ENCODE measurements at regions not wholly inside any gene's neighbourhood (a gene's known extent, or its start where the extent isn't known, plus 50 kb on each side); places are given as distances from the start of the nearest gene placed in this dataset.
"Not testable (repeated sequence)": the region's sequence is repeated elsewhere in the genome, so short reads cannot be mapped to it uniquely, and the experiment has no call there.

- DNase-seq = no peak
Measured at GRCh38 chr14:101634850-101635748, 73.8 kb downstream of the DIO3 start.

GRCh38 chr14:101635749-101636560 lies 74.7 kb downstream of the DIO3 start:
- no peak for DNase-seq

GRCh38 chr14:101639241-101639833 lies 78.0 kb downstream of the DIO3 start:
- no peak for DNase-seq

GRCh38 chr14:101643651-101644050 lies 82.4 kb downstream of the DIO3 start:
- DNase-seq = no peak

GRCh38 chr14:101654051-101654450 lies 92.8 kb downstream of the DIO3 start:
- no peak for DNase-seq

- no peak for DNase-seq
Measured at GRCh38 chr14:101657372-101657771, 96.1 kb downstream of the DIO3 start.

- no peak for DNase-seq
Measured at GRCh38 chr14:101665478-101666078, 95.9 kb upstream of the PPP2R5C start.

GRCh38 chr14:101666264-101666663 lies 95.2 kb upstream of the PPP2R5C start:
- no peak for DNase-seq

GRCh38 chr14:101669629-101670028 lies 91.9 kb upstream of the PPP2R5C start:
- no peak for DNase-seq

GRCh38 chr14:101673873-101674272 lies 87.6 kb upstream of the PPP2R5C start:
- DNase-seq = no peak

GRCh38 chr14:101675835-101676234 lies 85.7 kb upstream of the PPP2R5C start:
- DNase-seq = not testable (repeated sequence)

- DNase-seq = not testable (repeated sequence)
Measured at GRCh38 chr14:101677912-101678327, 83.6 kb upstream of the PPP2R5C start.

- no peak for DNase-seq
Measured at GRCh38 chr14:101681795-101682194, 79.7 kb upstream of the PPP2R5C start.

GRCh38 chr14:101683365-101683764 lies 78.1 kb upstream of the PPP2R5C start:
- DNase-seq = no peak

GRCh38 chr14:101687756-101688546 lies 73.6 kb upstream of the PPP2R5C start:
- DNase-seq = no peak

GRCh38 chr14:101689039-101689501 lies 72.4 kb upstream of the PPP2R5C start:
- DNase-seq = no peak

- not testable (repeated sequence) for DNase-seq
Measured at GRCh38 chr14:101689966-101690365, 71.5 kb upstream of the PPP2R5C start.

GRCh38 chr14:101695659-101696058 lies 65.8 kb upstream of the PPP2R5C start:
- DNase-seq = no peak

- no peak for DNase-seq
Measured at GRCh38 chr14:101704140-101704539, 57.4 kb upstream of the PPP2R5C start.

- DNase-seq = no peak
Measured at GRCh38 chr14:101705733-101706508, 55.6 kb upstream of the PPP2R5C start.

- no peak for DNase-seq
Measured at GRCh38 chr14:101706509-101707067, 54.9 kb upstream of the PPP2R5C start.

All from GOT3 (cell line).